Esophagus squamous epithelium (tissue), 4 donors: ENCODE measurements at regions not wholly inside any gene's neighbourhood (a gene's known extent, or its start where the extent isn't known, plus 50 kb on each side); places are given as distances from the start of the nearest gene placed in this dataset.

ENCODE experiments used
- CTCF ChIP-seq, 6 experiments: fragments of 450-650 bp in 4 of 6; fragments of 200-600 bp in 2 of 6; sonication (generic) in 2 of 6; IDR thresholded peaks; one replicate each; pipeline ENCODE4 v1.5.1; 2016 to 2019; ENCODE audit warnings: antibody characterized with exemption in 6 of 6, mild to moderate bottlenecking in 4 of 6, moderate library complexity in 4 of 6
- POLR2A ChIP-seq, 4 donors: fragments of 450-650 bp; IDR thresholded peaks; one replicate each; pipeline ENCODE4 v1.6.1; 2017; ENCODE audit warnings: antibody characterized with exemption in 4 of 4, mild to moderate bottlenecking in 4 of 4, moderate library complexity in 3 of 4

DNA sequence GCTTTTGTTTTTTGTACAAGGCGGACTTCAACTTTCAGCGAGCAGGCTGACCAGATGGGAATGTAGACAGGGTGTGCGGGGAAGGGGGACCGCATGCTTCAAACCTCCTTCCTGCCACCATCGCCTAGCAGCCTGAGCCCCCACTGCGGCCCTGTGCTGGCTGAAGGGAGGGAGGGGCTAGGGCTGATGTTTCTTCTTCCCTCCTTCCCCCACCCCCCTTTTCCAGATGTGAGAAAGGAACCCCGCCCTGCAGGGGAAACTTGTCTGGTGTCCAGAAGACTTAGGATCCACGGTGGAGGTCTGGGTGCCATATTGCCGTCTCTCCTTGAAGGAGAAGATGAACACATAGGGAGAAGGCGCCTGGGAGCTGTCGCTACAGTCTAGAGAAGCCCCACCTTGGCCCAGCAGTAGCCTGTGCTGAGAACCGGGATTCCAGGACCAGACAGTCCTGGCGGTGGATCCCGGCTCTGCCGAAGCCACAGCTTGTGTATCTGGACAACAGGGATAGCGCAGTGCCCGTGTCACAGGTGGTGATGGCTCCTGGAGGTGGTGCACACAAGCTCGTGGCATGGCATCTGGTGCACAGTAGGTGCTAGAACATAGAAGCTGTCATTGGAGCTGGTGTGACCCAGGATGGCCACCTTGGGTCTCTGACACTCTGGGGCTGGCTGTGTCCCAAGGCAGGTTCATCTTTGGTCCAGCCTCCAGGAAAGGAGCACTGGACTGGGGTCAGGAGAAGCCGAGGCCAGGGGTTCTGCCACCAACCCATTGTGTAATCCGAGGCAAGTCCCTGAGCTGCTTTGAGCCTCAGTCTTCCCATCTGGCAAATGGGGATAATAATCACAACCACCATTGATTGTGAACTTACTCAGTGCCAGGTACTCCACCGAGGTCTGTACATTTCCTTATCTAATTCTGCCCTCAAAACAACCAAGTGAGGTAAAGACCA is 205.6 kb downstream of the C9orf50 start:
- TF ChIP-seq CTCF (IDR thresholded peaks at IDR 0.05) (no peak), POLR2A (IDR thresholded peaks at IDR 0.05) (no peak)
